ENCODE measurements at regions not wholly inside any gene's neighbourhood (a gene's known extent, or its start where the extent isn't known, plus 50 kb on each side); places are given as distances from the start of the nearest gene placed in this dataset.
"Not testable (repeated sequence)": the region's sequence is repeated elsewhere in the genome, so short reads cannot be mapped to it uniquely, and the experiment has no call there.

GRCh38 chr14:71430321-71430677 lies 501.9 kb upstream of the RGS6 start:
- no peak for DNase-seq (ENCODE audit: low read depth, low spot score)

DNA sequence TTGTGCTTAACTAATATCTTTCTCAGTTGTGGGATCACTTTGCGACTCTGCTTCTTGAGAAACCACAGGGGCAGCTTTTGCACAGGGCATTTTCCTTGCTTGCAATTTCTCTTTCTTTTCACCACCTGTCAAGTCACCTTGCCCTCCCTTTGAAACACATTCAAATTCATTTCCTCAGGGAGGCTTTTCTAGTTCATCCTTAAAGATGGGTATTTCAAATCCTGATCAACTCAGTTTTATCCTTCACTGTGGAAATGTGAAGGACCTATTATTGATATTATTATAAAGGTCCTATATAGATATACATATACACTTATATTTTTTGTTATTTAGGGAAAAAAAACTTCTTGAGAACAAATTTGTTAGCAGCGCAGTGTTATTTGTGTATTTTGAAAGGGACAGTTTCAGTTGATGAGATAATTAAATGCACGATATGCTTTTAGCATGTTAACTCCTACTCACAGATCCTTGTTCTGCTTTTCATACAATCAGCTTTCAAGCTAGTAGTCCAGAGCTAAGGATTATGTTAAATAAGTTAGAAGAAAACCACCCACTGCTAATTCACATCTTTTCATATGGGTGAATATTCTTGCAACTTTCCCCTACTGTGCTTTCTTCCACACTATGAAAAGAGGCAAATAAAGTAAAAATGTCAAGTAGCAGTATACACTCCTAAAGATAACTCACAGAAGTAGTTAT lies 501.4 kb upstream of the RGS6 start:
- no peak for DNase-seq (ENCODE audit: low read depth, low spot score)

- DNase-seq (ENCODE audit: low read depth, low spot score) = no peak
Observed at GRCh38 chr14:71432334-71433110, 499.7 kb upstream of the RGS6 start.

- DNase-seq (ENCODE audit: low read depth, low spot score) = no peak
Observed at GRCh38 chr14:71433303-71433702, 498.9 kb upstream of the RGS6 start.

DNA sequence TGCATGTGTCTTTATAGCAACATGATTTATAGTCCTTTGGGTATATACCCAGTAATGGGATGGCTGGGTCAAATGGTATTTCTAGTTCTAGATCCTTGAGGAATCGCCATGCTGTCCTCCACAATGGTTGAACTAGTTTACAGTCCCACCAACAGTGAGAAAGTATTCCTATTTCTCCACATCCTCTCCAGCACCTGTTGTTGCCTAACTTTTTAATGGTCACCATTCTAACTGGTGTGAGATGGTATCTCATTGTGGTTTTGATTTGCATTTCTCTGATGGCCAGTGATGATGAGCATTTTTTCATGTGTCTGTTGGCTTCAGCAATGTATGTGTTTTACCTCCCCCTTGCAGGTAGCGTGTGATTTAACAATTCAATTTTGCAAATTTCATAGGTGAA lies 496.6 kb upstream of the RGS6 start:
- DNase-seq (ENCODE audit: low read depth, low spot score) = not testable (repeated sequence)

DNA sequence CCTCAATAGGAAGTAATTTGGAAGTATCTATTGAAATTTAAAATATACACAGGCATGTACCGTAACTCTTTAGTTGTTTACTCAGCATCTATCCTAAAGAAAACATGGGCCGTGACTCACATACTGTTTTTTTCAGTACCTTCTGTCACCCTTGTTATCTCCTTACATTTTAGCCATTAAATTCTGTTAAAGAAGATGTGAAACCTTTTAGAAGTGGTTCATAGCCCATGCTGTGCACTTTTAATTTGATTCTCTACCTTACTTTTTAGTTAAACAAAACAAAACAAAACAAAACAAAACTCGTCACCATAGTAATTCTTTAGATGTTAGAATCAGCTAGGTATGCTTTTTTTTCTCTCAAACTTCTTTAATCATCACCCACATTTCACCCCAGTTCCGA lies 494.4 kb upstream of the RGS6 start:
- DNase-seq (ENCODE audit: low read depth, low spot score) = no peak

- no peak for DNase-seq (ENCODE audit: low read depth, low spot score)
Observed at GRCh38 chr14:71438684-71439083, 493.5 kb upstream of the RGS6 start.

DNA sequence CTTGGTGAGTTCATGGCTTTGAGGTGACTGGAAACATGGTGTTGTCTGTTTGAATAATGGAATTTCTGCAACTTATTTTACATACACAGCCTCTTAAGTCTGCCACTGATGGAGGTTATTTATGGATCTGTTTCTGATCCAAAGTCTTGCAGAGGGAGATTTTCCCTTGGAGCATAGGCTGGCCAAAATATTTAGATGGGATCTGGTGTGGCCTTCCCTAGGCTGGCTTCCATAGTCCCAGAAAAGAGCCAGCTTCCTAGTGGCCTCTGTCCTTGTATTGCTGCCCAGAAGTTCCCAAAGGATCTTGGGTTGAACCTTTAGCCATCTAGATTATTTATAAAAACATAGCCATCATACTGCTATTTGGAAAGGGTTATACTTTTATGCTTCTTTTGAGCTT lies 491.1 kb upstream of the RGS6 start:
- DNase-seq (ENCODE audit: low read depth, low spot score) = no peak

DNA sequence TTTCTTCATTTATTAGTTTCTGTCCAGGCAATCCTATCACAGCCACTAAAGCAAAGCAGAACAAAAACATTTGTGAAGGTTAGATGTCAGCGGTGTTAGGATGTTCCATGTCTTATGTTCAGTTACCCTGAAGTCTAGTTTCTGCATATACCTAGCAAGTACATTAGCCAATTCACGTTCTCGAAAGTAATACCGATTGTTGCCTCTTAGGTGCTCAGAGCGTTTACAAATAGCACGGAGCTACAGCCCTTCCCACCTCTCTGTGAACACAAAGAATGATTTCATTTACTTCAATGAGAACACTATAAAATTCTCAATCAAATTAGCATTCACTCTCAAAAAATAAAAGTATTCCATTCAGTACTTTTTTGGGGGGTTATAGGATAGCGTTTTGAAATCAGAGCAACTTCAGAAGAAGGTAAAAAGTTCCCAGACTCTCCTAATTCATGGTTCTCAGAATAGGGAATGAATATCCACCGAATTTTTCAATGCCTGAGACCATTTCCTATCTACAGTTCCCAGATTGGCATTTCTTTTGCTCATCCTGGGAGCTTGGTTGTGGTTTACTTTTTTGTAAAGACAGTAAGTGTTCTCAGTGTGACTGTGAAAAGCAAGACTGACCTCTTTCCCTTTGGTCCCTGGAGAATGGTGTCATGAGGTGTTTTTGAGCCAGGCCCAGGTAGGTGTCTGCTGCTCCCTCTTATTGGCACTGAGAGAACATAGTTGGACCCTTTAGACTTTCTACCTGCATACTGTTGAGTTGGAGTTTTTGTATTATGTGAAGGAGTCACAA lies 488.0 kb upstream of the RGS6 start:
- DNase-seq (ENCODE audit: low read depth, low spot score) = no peak

- DNase-seq (ENCODE audit: low read depth, low spot score) = no peak
Observed at GRCh38 chr14:71448431-71449315, 483.6 kb upstream of the RGS6 start.

- no peak for DNase-seq (ENCODE audit: low read depth, low spot score)
Observed at GRCh38 chr14:71449316-71450055, 482.7 kb upstream of the RGS6 start.

DNA sequence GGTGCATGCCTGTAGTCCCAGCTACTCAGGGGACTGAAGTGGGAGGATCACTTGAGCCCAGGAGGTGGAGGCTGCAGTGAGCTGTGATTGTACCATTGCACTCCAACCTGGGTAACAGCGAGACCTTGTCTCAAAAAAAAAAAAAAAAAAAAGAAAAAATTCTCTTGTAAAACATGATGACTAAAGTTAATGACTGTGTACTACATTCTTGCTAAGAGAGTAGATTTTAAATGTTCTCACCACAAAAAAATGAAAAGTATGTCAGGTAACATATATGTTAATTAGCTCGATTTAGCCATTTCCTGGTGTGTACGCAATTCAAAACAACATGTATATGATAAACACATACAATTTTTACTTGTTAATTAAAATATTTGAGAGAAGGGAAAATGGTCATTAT lies 480.7 kb upstream of the RGS6 start:
- DNase-seq (ENCODE audit: low read depth, low spot score) = no peak

GRCh38 chr14:71452539-71452938 lies 479.7 kb upstream of the RGS6 start:
- DNase-seq (ENCODE audit: low read depth, low spot score) = no peak

DNA sequence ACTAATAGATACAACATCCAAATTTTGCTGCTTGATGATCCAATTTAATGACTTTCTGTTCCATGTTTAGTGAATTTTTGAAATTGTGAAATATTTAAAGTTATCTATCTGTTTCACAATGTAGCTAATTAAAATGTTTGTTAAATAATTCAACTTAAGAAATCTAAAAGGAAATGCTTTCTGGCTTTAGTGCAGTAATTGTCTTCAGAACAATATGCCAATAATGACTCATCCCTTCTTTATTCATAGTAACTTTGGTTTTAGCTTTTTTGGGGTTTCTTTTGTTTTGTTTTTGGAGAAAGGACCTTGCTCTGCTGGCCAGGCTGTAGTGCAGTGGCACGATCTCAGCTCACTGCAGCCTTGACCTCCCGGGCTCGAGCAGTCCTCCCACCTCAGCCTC lies 479.2 kb upstream of the RGS6 start:
- no peak for DNase-seq (ENCODE audit: low read depth, low spot score)

DNA sequence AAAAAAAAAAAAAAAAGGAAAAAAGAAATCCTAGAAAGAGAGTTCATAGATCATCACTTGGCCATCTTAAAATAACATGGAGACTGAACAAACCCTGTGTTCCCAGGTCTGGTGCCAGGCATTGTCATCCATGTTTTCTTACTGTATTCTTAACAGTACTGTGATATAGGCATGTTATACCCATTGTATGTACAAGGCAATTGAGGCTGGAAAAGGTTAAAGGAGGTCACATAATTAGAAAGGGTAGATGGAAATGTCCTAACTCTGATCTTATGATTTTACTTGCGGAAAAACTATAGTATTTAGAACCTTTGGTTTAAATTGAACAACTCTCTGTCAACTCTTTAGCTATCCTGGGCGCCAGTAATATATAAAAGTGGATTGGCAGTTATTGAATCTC lies 478.2 kb upstream of the RGS6 start:
- no peak for DNase-seq (ENCODE audit: low read depth, low spot score)

DNA sequence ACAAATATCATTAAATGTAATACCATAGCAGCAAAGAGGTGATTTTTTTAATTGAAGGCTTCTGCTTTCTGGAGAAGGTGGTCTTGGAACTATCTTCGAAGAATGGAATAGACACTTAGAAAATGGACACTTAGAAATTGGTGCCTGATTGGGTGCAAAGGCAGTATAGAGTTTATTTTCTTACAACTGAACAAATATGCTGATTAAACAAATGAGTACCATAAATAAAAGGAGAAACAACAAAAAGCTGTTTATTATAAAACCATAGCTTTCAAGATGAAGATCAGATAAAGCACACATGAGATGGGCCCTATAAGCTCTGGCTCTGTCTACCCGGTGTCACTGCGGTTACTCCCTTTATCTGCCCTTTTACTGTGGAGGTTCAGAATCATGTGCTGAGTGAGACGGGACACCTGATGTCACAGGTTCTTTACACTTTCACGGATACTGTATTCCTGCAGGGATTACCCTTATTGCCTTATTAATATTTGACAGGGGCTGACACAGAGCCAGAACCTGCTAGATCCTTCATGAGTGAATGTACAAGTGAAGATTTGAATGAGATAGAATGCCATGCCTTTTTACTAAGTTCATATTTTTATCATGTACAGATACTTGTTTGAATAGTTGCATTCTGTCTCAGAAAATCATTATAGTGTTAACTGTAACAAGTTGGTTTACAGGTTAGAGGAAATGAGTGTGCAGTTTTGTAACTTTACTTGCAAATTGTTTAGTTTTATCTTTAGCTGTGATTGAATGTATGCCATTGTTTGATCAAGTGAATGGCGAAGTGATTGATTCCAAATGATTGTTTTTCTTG lies 477.5 kb upstream of the RGS6 start:
- no peak for DNase-seq (ENCODE audit: low read depth, low spot score)

GRCh38 chr14:71460091-71460490 lies 472.1 kb upstream of the RGS6 start:
- no peak for DNase-seq (ENCODE audit: low read depth, low spot score)

DNA sequence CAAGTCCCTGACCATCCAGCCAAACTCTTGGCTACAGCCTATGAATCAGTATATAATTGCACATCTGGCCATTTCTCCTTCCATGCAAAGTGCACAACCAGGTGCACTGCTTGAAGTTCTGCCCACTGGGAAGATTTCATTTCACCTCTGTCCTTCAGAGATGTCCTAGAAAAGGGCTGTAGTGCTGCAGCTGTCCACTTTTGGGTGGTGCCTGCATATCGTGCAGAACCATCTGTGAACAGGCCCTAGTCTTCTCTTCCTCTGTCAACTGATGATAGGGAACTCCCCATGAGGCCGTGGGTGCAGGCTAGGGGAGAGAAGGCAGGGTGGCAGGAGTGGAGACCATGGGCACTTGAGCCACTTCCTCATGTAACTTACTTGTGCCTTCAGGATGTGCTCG lies 470.6 kb upstream of the RGS6 start:
- not testable (repeated sequence) for DNase-seq (ENCODE audit: low read depth, low spot score)

DNA sequence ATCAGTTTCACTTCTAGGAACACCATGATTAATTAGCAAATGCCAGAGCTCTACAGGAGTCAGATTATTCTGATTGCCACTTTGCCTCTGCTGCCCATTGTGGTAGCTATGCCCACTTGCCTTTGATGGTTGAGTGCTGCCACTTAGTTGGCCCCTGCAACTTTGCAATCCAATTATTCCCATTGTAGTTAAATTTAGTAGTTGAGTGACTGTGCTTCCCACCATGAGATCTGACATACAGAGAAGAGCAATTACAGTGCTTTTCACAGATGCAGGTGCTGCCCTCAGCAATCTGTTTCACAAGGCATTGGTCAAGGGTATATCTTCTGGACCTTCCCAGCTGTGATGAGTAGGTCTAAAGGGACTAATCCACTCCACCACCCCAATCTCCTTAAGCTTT lies 468.4 kb upstream of the RGS6 start:
- no peak for DNase-seq (ENCODE audit: low read depth, low spot score)

- DNase-seq (ENCODE audit: low read depth, low spot score) = no peak
Observed at GRCh38 chr14:71464840-71465239, 467.4 kb upstream of the RGS6 start.

All from iPS DF 19.7 (cell line).